GM18511 (cell line): ENCODE measurements at regions not wholly inside any gene's neighbourhood (a gene's known extent, or its start where the extent isn't known, plus 50 kb on each side); places are given as distances from the start of the nearest gene placed in this dataset.
A peak's percentile ranks its signal among the peaks of the same experiment; 100 is the strongest.

Source experiments
- ATAC-seq: cut with Tn5 transposase; IDR thresholded peaks from one replicate; pipeline ENCODE4 v1.9.1; 2021; ENCODE audit warnings: mild to moderate bottlenecking, moderate library complexity; ENCODE audit not compliant: unreplicated experiment

DNA sequence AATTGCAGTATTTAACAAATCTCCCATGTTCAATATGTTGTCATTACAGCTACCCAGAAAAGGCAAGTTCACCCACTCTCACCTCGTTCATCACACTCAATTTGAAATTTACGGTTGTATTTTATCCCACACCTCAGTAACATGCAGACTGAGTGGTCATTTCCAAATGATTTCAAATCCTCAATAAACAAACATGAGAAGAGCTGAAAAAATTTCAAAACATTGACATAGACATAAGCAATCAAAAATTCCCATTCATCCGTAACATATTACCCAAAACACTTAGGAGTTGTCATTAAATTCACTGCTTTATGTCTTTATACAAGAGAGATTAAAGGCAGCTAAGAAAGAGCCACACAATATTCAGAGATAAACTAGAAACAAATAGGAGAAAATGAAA lies 61.7 kb upstream of the NEBL start:
- no peak for ATAC-seq

DNA sequence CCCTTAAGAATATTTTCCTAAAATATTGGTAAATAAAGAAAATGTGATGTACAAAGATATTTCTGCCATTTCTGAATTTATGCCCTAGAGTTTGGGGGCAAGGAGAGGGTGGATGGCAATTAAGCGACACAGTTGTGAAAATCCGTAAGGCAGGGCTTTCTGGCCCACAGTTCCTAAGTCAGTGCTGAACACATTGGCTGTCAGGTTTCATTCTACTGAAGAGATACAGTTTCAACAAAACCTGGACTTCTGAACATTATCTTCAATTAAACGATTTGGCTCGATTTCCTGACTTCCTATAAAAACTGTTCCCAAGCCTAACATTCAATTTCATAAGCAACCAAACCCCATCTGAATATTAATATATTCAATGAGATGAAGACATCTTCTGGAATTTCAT lies 61.1 kb upstream of the NEBL start:
- no peak for ATAC-seq

DNA sequence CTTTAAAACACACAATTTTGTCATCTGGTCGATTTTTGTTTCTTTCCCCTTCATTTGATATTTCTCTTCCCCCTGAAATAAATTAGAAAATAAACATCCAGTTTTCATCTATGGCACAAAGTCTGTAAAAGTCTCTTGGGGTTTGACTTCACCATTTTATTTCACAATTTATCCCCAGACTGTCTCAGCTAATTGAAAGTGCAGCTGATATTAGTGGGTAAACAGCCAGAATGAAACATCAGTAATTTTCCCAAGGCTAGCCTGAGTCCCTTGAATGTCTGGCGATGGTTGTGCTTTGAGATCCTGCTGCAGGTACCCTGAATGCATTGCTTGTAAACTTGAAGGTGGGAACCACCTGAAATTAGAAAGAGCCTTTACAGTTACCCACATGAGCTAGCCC lies 60.6 kb upstream of the NEBL start:
- ATAC-seq = no peak

DNA sequence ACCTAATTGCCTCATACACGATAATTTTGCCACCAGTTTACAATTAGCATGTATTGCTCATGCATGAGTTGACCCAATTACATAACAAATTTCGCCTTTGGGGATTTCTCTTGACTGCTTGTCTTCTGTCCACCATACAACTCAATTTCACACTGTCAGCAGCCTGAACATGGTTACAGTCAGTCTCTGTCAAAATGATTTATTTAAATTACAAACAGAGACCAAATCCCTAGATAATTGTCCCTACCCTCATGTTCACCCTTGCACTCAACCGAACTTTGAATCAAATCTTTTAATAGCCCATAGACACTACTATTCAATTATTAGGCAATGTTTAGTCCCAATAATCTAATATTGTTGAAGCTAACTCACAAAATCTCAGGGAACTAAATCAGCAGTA lies 59.7 kb upstream of the NEBL start:
- no peak for ATAC-seq

DNA sequence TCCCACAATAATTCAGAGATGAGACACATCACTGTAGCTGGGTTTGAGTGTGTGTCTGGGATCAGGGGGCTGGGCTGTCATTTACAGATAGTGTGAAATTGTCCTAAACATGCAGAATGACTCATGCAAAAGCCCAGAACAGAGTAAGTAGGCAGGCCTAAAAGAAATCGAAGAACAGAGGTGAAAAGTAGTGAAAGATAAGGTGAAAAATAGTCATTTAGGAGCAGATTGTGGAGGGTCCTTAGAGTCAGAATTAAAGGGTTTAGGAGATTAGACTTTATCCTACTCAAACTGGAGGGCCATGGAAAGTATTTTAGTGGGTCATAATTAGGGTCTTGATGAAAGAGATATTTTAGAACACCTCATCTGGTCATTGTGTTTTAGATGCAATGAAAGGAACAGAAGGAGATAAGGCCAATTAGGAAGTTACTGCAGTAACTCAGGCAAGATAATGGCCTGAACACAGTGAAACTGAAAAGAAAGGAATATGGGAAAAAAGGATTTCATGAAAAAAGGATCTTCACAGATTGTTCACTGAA lies 58.3 kb upstream of the NEBL start:
- ATAC-seq = no peak

DNA sequence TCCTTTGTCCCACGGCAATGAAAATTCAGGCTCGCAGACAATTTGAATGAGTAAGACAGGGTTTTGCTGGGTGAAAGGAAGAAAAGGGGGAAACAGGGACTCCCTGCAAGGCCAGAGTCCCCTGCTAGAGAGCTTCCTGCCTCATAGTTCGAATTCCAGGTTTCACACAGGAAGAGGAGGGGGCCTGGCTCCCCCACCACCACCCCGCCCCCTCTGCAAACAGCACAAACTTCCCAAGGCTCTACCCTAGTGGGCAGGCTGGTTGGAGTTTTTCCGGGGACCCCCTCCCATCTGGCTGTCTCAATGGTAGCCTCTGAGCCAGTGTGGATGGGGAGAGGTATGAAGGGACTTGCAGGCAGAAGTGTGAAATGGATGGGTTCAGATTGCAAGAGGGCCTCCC lies 57.4 kb upstream of the NEBL start:
- ATAC-seq = no peak

DNA sequence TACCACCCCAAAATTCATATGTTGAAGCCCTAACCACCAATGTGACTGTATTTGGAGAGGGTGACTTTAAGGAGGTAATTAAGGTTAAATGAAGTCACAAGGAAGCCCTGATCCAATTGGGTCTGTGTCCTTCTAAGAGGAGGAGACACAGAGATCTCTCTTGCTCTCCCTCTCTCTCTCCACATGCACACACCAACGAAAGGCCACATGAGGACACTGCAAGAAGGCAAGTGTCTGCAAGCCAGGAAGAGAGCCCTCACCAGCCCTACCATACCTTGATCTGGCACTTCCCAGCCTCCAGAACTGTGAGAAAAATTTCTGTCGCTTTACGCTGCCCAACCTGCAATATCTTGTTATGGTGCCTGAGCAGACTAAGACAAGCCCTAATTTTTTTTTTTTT lies 56.0 kb upstream of the NEBL start:
- no peak for ATAC-seq

DNA sequence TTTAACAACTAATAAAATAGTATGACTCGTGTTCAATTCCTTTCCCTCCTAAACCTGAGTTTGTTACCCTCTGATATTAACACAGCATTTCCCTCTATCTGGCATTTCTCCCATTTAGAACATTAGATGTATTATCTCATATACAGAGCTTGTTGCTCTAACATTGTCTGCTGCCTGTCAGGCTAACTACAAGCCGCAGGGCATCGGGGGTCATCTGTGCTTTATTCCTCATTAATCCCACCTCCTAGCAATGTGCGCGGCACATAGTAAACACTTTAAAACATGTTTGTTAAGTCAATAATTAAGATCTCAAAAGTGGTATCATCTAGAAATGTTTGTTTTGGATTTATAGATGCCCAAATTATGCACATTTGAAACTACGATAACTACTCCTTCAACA lies 52.9 kb upstream of the NEBL start:
- no peak for ATAC-seq

DNA sequence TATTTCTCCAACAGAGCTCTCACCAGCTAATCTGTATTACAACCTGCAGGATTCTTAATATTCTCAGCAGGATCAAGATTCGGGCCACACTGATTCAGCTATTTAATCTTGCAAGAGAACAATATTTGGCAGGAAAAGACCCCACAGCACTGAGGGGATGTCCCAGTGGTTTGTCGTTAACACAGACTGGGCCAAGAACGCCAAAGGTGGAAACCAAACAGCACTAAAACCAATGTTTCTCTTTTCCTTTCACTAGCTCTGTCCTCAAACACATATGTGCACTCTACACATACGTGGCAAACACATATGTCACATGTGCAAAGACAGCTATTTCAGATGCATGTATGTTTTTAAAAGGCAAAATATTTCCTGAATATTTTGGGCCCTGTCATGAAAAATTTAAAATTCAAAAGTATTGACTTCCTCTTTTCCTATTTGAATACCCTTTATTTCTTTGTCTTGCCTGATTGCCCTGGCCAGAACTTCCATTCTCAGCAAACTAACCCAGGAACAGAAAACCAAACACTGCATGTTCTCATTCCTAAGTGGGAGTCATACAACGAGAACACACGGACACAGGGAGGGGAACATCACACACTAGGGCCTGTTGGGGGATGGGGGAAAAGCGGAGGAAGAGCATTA lies 51.7 kb upstream of the NEBL start:
- peak; percentile 79 for ATAC-seq
